Fibroblast of pulmonary artery (primary cell): ENCODE measurements at regions not wholly inside any gene's neighbourhood (a gene's known extent, or its start where the extent isn't known, plus 50 kb on each side); places are given as distances from the start of the nearest gene placed in this dataset.

ENCODE experiments used
- DNase-seq: peaks from one replicate; pipeline ENCODE4 v3.0.0-alpha.2; 2010; ENCODE audit warnings: low read depth
- H3K4me3 ChIP-seq: replicated peaks from 2 replicates; pipeline ENCODE4 v1.5.1; 2011; ENCODE audit warnings: low read depth, mild to moderate bottlenecking, control low read depth, low read length, moderate library complexity
- CTCF ChIP-seq: IDR thresholded peaks from 2 replicates; pipeline ENCODE4 v1.5.1; 2011; ENCODE audit warnings: mild to moderate bottlenecking, control low read depth, low read length, inconsistent platforms; ENCODE audit errors: missing control alignments

- TF ChIP-seq CTCF: no peak
- no peak for DNase-seq
- H3K4me3 ChIP-seq: no peak overlapping the region
Observed at GRCh38 chr22:48342732-48343131, 1484.9 kb downstream of the BRD1 start.

- no peak for TF ChIP-seq CTCF
Observed at GRCh38 chr22:48342016-48342415, 1485.7 kb downstream of the BRD1 start.

GRCh38 chr22:48340727-48341709 lies 1486.7 kb downstream of the BRD1 start:
- no peak overlapping the region for H3K4me3 ChIP-seq
- DNase-seq: no peak
- TF ChIP-seq CTCF: no peak

More at GRCh38 chr22:48342016-48342415, 1485.7 kb downstream of the BRD1 start:
- DNase-seq: no peak
- no peak overlapping the region for H3K4me3 ChIP-seq

GRCh38 chr22:48340191-48340590 lies 1487.5 kb downstream of the BRD1 start:
- TF ChIP-seq CTCF: no peak
- H3K4me3 ChIP-seq: no peak overlapping the region
- DNase-seq: no peak

GRCh38 chr22:48338793-48339705 lies 1488.6 kb downstream of the BRD1 start:
- DNase-seq: no peak
- no peak overlapping the region for H3K4me3 ChIP-seq

More at GRCh38 chr22:48338793-48339705, 1488.6 kb downstream of the BRD1 start:
- no peak for TF ChIP-seq CTCF
